Natural killer cell treated with Interleukin-12 subunit alpha and Interleukin-12 subunit beta and Interleukin-15 and Interleukin-18, amount 100 ng/mL, for 72 hours (primary cell): ENCODE measurements at regions not wholly inside any gene's neighbourhood (a gene's known extent, or its start where the extent isn't known, plus 50 kb on each side); places are given as distances from the start of the nearest gene placed in this dataset.

Experiments used
- ATAC-seq, 2 donors: fragments of 150-1000 bp; cut with Tn5 transposase in 1 of 2; sonication (Bioruptor Pico), chemical (Tn5 transposase) in 1 of 2; 2 replicates each; pipeline ENCODE4 v1.10.0; 2021
- DNase-seq: peaks from one replicate; pipeline ENCODE4 v3.0.0; 2022; ENCODE audit warnings: low spot score
- H3K27ac Mint-ChIP-seq, 2 donors: 1 replicate in 1 of 2; 2 replicates in 1 of 2; pipeline ENCODE4 v1.8.0; 2022; ENCODE audit warnings: mixed read lengths in 2 of 2, mild to moderate bottlenecking in 1 of 2, moderate library complexity in 1 of 2
- H3K27me3 Mint-ChIP-seq, 2 donors: 1 replicate in 1 of 2; 2 replicates in 1 of 2; pipeline ENCODE4 v1.8.0; 2022; ENCODE audit warnings: mixed read lengths in 2 of 2
- H3K36me3 Mint-ChIP-seq: one replicate; pipeline ENCODE4 v1.8.0; 2022; ENCODE audit warnings: mixed read lengths
- H3K4me1 Mint-ChIP-seq, 2 donors: 1 replicate in 1 of 2; 2 replicates in 1 of 2; pipeline ENCODE4 v1.8.0; 2022; ENCODE audit warnings: low read depth in 2 of 2, mixed read lengths in 2 of 2, mild to moderate bottlenecking in 1 of 2
- H3K4me3 Mint-ChIP-seq: one replicate; pipeline ENCODE4 v1.8.0; 2022; ENCODE audit warnings: mixed read lengths
- H3K9me3 Mint-ChIP-seq: 2 replicates; pipeline ENCODE4 v1.8.0; 2022; ENCODE audit warnings: mixed read lengths

DNA sequence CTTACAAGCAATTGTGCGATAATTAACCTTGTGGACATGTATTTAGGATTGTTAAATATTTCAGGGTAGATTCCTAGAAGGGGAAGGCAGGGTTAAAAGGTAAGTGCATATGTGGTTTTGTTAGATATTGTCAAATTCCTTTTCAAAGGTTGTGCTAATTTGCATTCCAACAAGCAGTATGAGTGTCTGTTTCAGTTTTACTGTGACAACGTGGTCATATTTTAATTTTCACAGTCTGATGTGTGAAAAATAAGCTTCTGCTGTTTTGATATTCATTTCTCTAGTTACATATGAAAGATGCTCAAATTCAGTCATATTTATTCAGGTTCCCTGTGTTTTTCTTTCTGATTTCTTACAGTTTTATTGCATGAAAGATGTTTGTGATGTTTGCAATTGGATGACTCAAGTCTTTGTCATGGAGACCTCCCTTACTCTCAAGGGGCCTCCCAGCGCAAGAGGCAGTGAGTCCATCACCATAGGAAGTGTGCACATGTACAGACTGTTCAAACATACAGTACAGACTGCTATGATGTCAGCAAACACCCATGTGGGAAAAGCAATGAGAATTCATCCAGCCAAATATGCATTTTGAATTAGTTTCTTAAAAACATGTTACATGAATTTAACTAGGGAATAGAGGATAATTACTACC is 310.8 kb downstream of the GALR1 start:
- ATAC-seq (peak; percentile 56 to 85), DNase-seq (no peak)
- peak overlapping the region in 1 of 2 donors; percentile 20 for H3K27ac Mint-ChIP-seq
- peaks cover 22 to 34% of the 10 kb centered on the region in 2 donors for H3K27me3 Mint-ChIP-seq
- peaks cover 8 to 11% of the 10 kb centered on the region in 2 donors for H3K4me1 Mint-ChIP-seq
- H3K4me3 Mint-ChIP-seq, result peak overlapping the region; percentile 2
- H3K36me3 Mint-ChIP-seq, result no peaks in the 10 kb centered on the region
- H3K9me3 Mint-ChIP-seq, result no peaks in the 10 kb centered on the region

DNA sequence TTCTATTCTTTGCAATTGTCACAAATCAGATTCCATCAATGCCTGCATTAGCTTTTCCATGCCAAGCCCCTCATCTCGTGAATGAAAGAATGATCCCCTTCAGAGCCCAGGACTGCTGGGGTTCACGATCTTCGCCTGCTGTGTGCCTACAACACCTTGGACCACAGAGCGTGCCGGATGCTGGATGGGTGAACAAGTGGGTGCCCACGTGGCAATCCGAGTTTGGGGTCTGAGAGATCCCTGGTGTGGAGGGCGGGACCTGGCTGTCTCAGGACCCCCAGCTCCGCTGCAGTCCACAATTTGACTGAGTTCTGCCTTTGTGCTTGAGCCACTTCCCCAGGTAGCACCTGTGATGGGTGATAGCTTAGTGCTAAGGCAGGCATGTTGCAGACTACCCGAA is 317.0 kb downstream of the GALR1 start:
- Mint-ChIP-seq H3K27ac (no peak overlapping the region), H3K27me3 (peaks cover 11 to 19% of the 10 kb centered on the region in 2 donors), H3K9me3 (peaks cover 6% of the 10 kb centered on the region), H3K4me3 (no peak overlapping the region), H3K36me3 (peaks cover 5% of the 10 kb centered on the region), H3K4me1 (no peaks in the 10 kb centered on the region)
- no peak for ATAC-seq
- no peak for DNase-seq

DNA sequence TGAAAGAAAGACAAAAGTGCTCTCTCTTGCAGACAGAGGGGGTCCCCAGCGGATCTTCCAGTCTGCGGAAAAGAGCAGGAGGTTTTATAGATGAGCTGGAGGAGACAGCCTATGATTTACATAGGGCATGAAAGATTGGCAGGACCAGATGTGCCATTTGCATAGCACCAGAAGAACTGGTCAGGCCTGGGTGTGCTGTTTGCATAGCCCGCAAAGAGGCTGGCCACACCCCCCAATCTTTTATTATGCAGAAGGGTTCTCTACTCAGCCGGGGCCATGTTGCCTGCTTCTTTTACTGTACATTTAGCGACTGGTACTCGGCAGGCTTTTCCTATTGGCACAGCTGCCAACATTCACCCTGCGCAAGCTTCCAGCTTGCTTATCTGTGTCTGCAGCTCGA is 317.6 kb downstream of the GALR1 start:
- no peaks in the 10 kb centered on the region for H3K4me1 Mint-ChIP-seq
- ATAC-seq, result no peak
- DNase-seq, result no peak
- H3K9me3 Mint-ChIP-seq, result peaks cover 6% of the 10 kb centered on the region
- no peak overlapping the region for H3K4me3 Mint-ChIP-seq
- peaks cover 11 to 22% of the 10 kb centered on the region in 2 donors for H3K27me3 Mint-ChIP-seq
- no peak overlapping the region for H3K27ac Mint-ChIP-seq
- peaks cover 5% of the 10 kb centered on the region for H3K36me3 Mint-ChIP-seq

DNA sequence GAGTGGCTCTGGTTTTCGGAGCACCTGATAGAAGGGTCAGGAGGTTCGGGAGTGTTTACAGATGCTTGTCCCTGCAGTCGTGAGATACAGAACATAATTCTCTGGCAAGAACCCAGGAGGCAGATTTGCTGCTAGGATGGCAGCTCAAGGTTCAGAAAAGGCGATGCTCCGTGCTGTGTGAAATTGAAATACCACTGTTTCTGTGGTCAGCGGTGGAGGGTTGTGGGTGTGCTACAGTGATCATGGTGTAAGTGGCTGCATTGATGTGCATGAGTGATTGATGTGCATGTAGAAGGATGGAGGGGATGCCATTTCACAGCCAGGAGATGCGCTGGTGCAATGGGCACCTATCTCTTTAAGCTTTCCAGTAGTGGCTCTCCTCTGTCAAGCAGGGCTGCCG is 322.1 kb downstream of the GALR1 start:
- Mint-ChIP-seq H3K27ac (no peak overlapping the region), H3K36me3 (peaks cover 5% of the 10 kb centered on the region), H3K4me1 (no peaks in the 10 kb centered on the region), H3K9me3 (peaks cover 6% of the 10 kb centered on the region), H3K4me3 (no peak overlapping the region), H3K27me3 (peaks cover 20 to 24% of the 10 kb centered on the region in 2 donors)
- ATAC-seq, result no peak
- DNase-seq, result no peak

DNA sequence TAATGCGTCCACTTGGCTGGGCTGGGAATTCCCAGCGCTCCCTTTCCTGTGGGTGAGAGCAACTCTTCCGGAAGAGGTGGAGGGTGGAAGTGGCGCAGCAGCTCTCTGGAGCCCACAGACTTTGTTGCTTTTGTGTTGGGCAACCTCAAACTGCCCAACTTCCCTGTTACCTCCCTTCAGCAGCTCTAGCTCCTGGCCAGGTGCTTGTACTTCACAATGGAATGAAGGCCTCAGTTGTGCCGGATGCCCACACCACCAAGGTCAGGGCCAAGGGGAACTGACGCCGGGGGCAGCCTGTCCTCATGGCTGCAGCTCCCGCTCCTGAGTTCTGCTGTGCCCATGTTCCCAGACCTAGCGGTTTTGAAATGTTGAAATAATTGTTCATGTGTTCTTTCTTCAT is 322.9 kb downstream of the GALR1 start:
- Mint-ChIP-seq H3K27ac (no peak overlapping the region), H3K27me3 (peaks cover 28% of the 10 kb centered on the region in 2 donors), H3K36me3 (peaks cover 5% of the 10 kb centered on the region), H3K9me3 (peaks cover 6% of the 10 kb centered on the region), H3K4me1 (no peaks in the 10 kb centered on the region), H3K4me3 (no peak overlapping the region)
- ATAC-seq (no peak), DNase-seq (no peak)

DNA sequence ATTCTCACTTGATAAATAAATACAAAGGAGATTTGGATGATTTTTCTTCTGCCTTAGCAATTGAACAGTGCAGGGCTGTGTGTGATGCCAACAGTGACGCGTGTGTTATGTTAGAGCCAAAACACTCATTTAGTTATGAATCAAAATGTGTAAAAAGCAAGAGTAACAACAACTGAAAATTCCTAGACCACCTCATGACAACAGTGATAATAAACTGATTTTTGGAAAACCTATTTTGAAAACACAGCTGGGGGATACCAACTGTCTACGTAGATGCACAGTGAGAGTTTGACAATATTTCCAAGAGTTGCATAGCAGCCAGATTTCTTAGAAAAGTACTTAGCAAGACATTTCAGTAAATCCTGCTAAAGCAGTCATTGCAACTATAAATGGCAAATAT is 323.9 kb downstream of the GALR1 start:
- H3K36me3 Mint-ChIP-seq, result peaks cover 1% of the 10 kb centered on the region
- DNase-seq (no peak), ATAC-seq (no peak)
- no peak overlapping the region for H3K27ac Mint-ChIP-seq
- peaks cover 25 to 29% of the 10 kb centered on the region in 2 donors for H3K27me3 Mint-ChIP-seq
- H3K4me1 Mint-ChIP-seq, result no peaks in the 10 kb centered on the region
- H3K9me3 Mint-ChIP-seq, result peaks cover 3% of the 10 kb centered on the region
- no peak overlapping the region for H3K4me3 Mint-ChIP-seq

DNA sequence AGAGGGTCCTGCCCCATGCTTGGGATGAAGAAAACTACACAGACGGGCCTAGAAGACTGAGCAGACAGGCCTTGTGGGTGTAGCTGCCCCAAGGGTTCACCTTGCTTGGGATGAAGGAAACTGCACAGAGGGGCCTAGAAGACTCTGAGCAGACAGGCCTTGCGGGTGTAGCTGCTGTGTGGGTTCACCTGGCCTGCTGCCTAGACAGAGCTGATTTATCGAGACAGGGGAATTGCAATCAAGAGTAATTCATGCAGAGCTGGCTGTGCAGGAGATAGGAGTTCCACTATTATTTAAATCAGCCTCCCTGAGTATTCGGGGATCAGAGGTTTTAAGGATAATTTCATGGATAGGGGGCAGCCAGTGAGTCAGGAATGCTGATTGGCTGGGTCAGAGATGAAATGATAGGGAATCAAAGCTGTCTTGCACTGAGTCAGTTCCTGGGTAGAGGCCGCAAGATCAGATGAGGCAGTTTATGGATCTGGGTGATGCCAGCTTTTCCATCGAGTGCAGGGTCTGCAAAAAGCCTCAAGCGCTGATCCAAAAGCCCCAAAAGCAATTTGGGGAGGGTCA is 341.4 kb downstream of the GALR1 start:
- Mint-ChIP-seq H3K9me3 (no peaks in the 10 kb centered on the region), H3K27ac (no peak overlapping the region), H3K27me3 (peaks cover 7 to 13% of the 10 kb centered on the region in 2 donors), H3K4me1 (no peaks in the 10 kb centered on the region), H3K4me3 (no peak overlapping the region), H3K36me3 (no peaks in the 10 kb centered on the region)
- DNase-seq (no peak), ATAC-seq (peak in 1 of 2 donors; percentile 36)

DNA sequence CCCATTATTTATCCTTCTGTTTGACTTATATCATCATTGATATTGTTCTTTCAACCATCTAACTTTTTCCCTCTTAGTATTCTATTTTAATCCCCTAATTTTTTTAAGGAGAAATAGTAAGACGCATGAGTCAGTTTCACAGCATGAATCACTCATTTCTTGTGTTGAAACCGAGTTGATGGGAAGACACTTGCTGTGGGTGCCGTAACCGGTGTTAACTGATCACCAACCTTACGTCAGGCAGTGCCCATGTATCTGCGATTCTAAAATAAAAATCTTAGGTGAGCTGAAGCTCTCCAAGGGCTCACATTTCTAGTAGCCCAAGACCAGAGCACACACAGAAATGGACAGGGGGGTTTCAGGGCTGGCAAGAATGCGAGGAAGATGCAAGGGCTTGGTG is 348.1 kb downstream of the GALR1 start:
- H3K27me3 Mint-ChIP-seq, result peaks cover 3 to 16% of the 10 kb centered on the region in 2 donors
- peaks cover 0 to 6% of the 10 kb centered on the region in 2 donors for H3K4me1 Mint-ChIP-seq
- H3K36me3 Mint-ChIP-seq, result no peaks in the 10 kb centered on the region
- H3K4me3 Mint-ChIP-seq, result no peak overlapping the region
- ATAC-seq, result no peak
- DNase-seq, result no peak
- no peaks in the 10 kb centered on the region for H3K9me3 Mint-ChIP-seq
- H3K27ac Mint-ChIP-seq, result no peak overlapping the region

DNA sequence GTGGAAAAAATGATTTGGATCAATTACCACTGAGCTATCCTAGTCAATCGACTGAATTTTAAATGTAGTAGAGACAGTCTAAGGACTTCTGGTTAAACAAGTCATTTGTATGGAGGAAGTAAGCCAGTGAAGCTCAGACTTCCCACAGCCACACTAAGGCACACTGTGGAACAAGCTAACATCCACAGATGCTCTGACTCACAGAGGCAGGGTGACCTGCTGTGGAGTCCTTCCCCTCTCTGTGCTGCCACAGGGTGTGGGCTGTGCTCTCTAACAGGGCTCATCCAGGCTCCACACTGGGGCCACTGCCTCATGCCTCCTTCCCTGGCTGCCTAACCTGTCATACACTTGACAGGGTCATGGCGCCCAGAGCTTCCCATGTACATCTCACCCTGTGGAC is 351.0 kb downstream of the GALR1 start:
- Mint-ChIP-seq H3K36me3 (no peaks in the 10 kb centered on the region), H3K4me3 (no peak overlapping the region), H3K27me3 (peaks cover 3 to 16% of the 10 kb centered on the region in 2 donors), H3K27ac (no peak overlapping the region), H3K4me1 (peaks cover 0 to 6% of the 10 kb centered on the region in 2 donors), H3K9me3 (no peaks in the 10 kb centered on the region)
- ATAC-seq (peak in 1 of 2 donors; percentile 52), DNase-seq (no peak)

DNA sequence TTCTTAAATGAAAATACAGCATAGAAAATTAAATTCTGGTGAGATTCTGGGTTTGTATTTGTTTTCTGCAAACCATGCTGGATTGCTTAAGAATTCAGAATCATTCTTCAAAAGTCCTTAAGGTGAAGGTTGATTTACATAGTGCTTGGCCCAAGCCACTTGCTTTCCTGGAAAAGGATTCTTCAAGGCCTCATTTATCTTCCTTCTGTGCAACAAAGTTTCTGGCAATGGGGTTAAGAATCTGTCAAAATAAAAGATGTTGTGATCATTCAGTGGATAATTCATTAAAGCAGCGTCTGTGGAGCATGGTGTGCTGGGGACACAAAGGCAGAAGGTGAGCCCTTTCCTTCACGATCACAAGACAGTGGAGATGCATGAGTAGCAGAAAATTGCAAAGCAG is 351.9 kb downstream of the GALR1 start:
- DNase-seq (no peak), ATAC-seq (no peak)
- no peak overlapping the region for H3K4me3 Mint-ChIP-seq
- no peaks in the 10 kb centered on the region for H3K36me3 Mint-ChIP-seq
- no peaks in the 10 kb centered on the region for H3K9me3 Mint-ChIP-seq
- H3K27me3 Mint-ChIP-seq, result peaks cover 3 to 16% of the 10 kb centered on the region in 2 donors
- H3K4me1 Mint-ChIP-seq, result peaks cover 0 to 6% of the 10 kb centered on the region in 2 donors
- no peak overlapping the region for H3K27ac Mint-ChIP-seq

DNA sequence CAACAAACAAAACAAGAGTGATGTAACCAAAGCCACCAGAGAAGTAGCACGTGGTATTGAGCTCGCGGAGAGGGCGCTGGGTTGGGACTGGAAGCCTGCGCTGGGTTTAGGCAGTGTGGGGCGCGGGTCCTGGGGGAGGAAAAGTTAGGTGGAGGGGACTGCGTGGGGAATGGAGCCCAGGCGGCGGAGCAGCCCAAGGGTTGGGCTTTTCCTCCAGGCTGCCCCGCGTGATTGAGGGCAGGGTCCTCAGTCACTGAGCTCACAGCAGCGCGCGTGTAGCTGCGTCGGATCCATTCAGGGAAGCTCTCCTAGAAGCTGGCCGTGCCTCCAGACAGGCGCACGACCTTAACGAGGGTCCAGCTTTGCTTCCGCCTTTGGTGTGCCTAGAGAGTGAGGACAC is 357.4 kb downstream of the GALR1 start:
- Mint-ChIP-seq H3K27me3 (peaks cover 0 to 6% of the 10 kb centered on the region in 2 donors), H3K4me1 (no peaks in the 10 kb centered on the region)

DNA sequence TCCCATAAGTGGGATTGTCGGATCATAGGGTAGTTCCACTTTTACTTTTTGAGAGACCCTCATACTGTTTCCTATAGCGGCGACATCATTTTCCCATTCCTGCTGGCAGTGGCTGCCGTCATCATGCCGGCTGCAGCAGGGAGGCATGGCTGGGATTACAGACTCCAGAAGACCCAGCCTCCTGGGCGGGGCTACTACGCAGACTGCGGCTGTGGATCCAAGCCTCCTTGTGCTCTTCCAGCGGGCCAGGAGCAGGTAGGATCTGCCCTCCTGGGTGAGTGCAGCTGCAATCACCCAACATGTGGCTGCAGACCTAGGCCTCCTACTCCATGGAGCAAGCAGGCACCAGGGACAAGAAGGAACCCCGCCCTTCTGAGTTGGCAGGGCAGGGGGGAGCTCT is 359.2 kb downstream of the GALR1 start:
- Mint-ChIP-seq H3K4me3 (no peak overlapping the region), H3K9me3 (no peaks in the 10 kb centered on the region), H3K27ac (no peak overlapping the region), H3K4me1 (no peaks in the 10 kb centered on the region), H3K36me3 (no peaks in the 10 kb centered on the region), H3K27me3 (peaks cover 6 to 14% of the 10 kb centered on the region in 2 donors)
- peak in 1 of 2 donors; percentile 61 for ATAC-seq
- no peak for DNase-seq

More for the DNA sequence above, 357.4 kb downstream of the GALR1 start:
- no peak overlapping the region for H3K27ac Mint-ChIP-seq
- H3K4me3 Mint-ChIP-seq, result no peak overlapping the region
- no peaks in the 10 kb centered on the region for H3K36me3 Mint-ChIP-seq
- H3K9me3 Mint-ChIP-seq, result no peaks in the 10 kb centered on the region
- peak in 1 of 2 donors; percentile 40 for ATAC-seq
- DNase-seq, result no peak

DNA sequence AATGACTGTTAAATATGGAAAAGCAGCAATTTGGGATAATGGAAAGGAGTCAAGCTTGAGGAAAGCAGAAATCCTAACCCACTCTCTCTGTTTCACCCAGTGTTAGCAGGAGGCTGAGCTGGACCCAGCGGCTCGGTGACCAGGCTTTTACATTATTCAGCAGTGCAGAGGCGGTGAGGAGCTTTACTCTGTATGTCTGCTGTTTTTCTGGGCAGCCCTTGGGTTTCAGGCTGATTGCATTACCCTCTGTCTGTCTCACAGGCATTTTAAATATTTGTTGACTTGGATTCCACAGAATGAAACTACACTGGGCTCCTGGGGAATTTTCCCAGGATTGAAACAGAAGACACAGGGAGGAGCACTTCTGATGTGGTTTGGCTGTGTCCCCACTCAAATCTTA is 368.0 kb downstream of the GALR1 start:
- Mint-ChIP-seq H3K4me3 (no peak overlapping the region), H3K9me3 (no peaks in the 10 kb centered on the region)

DNA sequence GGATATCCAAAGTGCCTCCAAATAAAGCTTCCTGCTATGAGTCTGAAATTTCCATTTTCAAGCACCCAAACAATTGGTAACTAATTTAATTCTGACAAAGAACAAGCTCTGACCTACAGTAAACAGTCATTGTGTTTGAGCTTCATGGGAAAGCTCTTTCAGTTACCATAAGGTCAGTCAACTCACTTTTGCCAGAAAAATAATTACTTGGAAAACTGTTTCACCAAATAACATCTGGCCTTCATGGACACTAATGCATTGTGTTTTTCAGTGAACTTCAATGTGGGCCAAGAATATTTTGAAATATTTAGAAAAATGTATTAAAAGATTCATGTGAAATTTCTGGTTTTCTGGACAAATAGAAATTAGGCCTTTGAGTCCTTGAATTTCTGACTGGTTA is 369.9 kb downstream of the GALR1 start:
- DNase-seq, result no peak
- Mint-ChIP-seq H3K9me3 (no peaks in the 10 kb centered on the region), H3K27me3 (peaks cover 13 to 16% of the 10 kb centered on the region in 2 donors), H3K4me3 (no peak overlapping the region), H3K4me1 (peaks cover 7 to 10% of the 10 kb centered on the region in 2 donors), H3K36me3 (no peaks in the 10 kb centered on the region), H3K27ac (no peak overlapping the region)
- no peak for ATAC-seq

More for the DNA sequence above, 368.0 kb downstream of the GALR1 start:
- H3K27me3 Mint-ChIP-seq, result peaks cover 24 to 28% of the 10 kb centered on the region in 2 donors
- ATAC-seq (no peak), DNase-seq (no peak)
- peaks cover 7 to 10% of the 10 kb centered on the region in 2 donors for H3K4me1 Mint-ChIP-seq
- no peak overlapping the region for H3K27ac Mint-ChIP-seq
- H3K36me3 Mint-ChIP-seq, result no peaks in the 10 kb centered on the region
